NCI-H69 (cell line): ENCODE measurements at regions not wholly inside any gene's neighbourhood (a gene's known extent, or its start where the extent isn't known, plus 50 kb on each side); places are given as distances from the start of the nearest gene placed in this dataset.
"Not testable (repeated sequence)": the region's sequence is repeated elsewhere in the genome, so short reads cannot be mapped to it uniquely, and the experiment has no call there.

Source experiments
- DNase-seq: peaks from one replicate; lab custom pipeline; 2025; lab: John Stamatoyannopoulos, UW

- DNase-seq, result no peak
These were observed 233.9 kb downstream of the ZIC5 start for GRCh38 chr13:99737481-99738245.

GRCh38 chr13:99736541-99736940 lies 235.0 kb downstream of the ZIC5 start:
- no peak for DNase-seq

GRCh38 chr13:99734013-99734693 lies 232.9 kb downstream of the TM9SF2 start:
- DNase-seq, result no peak

- DNase-seq, result peak; percentile 40
These were observed 232.1 kb downstream of the TM9SF2 start for GRCh38 chr13:99733346-99733745.

- DNase-seq, result peak; percentile 61
These were observed 230.5 kb downstream of the TM9SF2 start for GRCh38 chr13:99731747-99732146.

GRCh38 chr13:99730403-99730802 lies 229.1 kb downstream of the TM9SF2 start:
- no peak for DNase-seq

GRCh38 chr13:99729745-99730144 lies 228.5 kb downstream of the TM9SF2 start:
- DNase-seq, result no peak

GRCh38 chr13:99727651-99728050 lies 226.4 kb downstream of the TM9SF2 start:
- not testable (repeated sequence) for DNase-seq

- peak; percentile 63 for DNase-seq
These were observed 225.1 kb downstream of the TM9SF2 start for GRCh38 chr13:99726282-99726894.

- DNase-seq, result peak; percentile 42
These were observed 224.4 kb downstream of the TM9SF2 start for GRCh38 chr13:99725644-99726043.

- DNase-seq, result no peak
These were observed 223.6 kb downstream of the TM9SF2 start for GRCh38 chr13:99724633-99725517.

- peak; percentile 44 for DNase-seq
These were observed 222.6 kb downstream of the TM9SF2 start for GRCh38 chr13:99723878-99724277.

- DNase-seq, result peak; percentile 83
These were observed 221.7 kb downstream of the TM9SF2 start for GRCh38 chr13:99722931-99723330.

GRCh38 chr13:99722338-99722818 lies 221.1 kb downstream of the TM9SF2 start:
- DNase-seq, result peak; percentile 58

- DNase-seq, result peak; percentile 54
These were observed 220.5 kb downstream of the TM9SF2 start for GRCh38 chr13:99721606-99722337.

GRCh38 chr13:99717959-99718674 lies 216.8 kb downstream of the TM9SF2 start:
- no peak for DNase-seq

- no peak for DNase-seq
These were observed 207.9 kb downstream of the TM9SF2 start for GRCh38 chr13:99709134-99709533.

GRCh38 chr13:99704390-99704789 lies 203.1 kb downstream of the TM9SF2 start:
- DNase-seq, result peak; percentile 73

- no peak for DNase-seq
These were observed 202.6 kb downstream of the TM9SF2 start for GRCh38 chr13:99703908-99704307.

- peak; percentile 76 for DNase-seq
These were observed 201.5 kb downstream of the TM9SF2 start for GRCh38 chr13:99702687-99703319.
